Stimulated activated effector memory CD8-positive, alpha-beta T cell treated with anti-CD3 and anti-CD28 coated beads, Interleukin-12 subunit alpha, Interleukin-12 subunit beta, amount 100 ng/mL, for 72 hours (primary cell): ENCODE measurements at regions not wholly inside any gene's neighbourhood (a gene's known extent, or its start where the extent isn't known, plus 50 kb on each side); places are given as distances from the start of the nearest gene placed in this dataset.
"Not testable (repeated sequence)": the region's sequence is repeated elsewhere in the genome, so short reads cannot be mapped to it uniquely, and the experiment has no call there.

ENCODE experiments used
- ATAC-seq: fragments of 150-1000 bp; cut with Tn5 transposase; 2 replicates; pipeline ENCODE4 v1.10.0; 2021
- DNase-seq, 2 donors: peaks; one replicate each; pipeline ENCODE4 v3.0.0; 2021 to 2022; ENCODE audit warnings: low spot score in 2 of 2
- H3K27ac Mint-ChIP-seq: one replicate; pipeline ENCODE4 v1.8.0; 2022; ENCODE audit warnings: mild to moderate bottlenecking, mixed read lengths
- H3K36me3 Mint-ChIP-seq: one replicate; pipeline ENCODE4 v1.8.0; 2022; ENCODE audit warnings: mild to moderate bottlenecking, mixed read lengths
- H3K4me1 Mint-ChIP-seq: one replicate; pipeline ENCODE4 v1.8.0; 2022; ENCODE audit warnings: mixed read lengths
- H3K4me3 Mint-ChIP-seq: one replicate; pipeline ENCODE4 v1.8.0; 2022; ENCODE audit warnings: mild to moderate bottlenecking, mixed read lengths
- H3K9me3 Mint-ChIP-seq: one replicate; pipeline ENCODE4 v1.8.0; 2022; ENCODE audit warnings: mixed read lengths

DNA sequence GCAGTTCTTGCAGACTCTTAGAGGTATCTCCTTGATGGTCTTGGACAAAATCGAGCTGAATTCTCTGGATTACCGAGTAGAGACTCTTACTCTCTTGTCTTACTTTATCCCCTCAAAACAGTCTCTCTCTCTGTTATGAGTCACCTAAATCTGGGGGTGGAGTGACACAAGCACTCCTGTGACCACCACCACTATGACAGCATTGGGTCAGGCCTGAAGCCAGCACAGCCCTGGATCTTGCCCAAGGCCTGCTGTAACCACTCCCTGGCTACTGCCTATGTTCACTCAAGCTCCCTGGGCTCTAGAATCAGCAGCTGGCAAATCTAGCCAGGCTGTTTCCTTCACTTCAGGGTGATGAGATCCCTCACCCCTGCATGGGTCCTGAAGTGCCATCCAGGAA lies 662.5 kb downstream of the LUZP2 start:
- ATAC-seq (no peak), DNase-seq (no peak)
- no peak overlapping the region for H3K27ac Mint-ChIP-seq
- H3K36me3 Mint-ChIP-seq = no peaks in the 10 kb centered on the region
- no peaks in the 10 kb centered on the region for H3K4me1 Mint-ChIP-seq
- H3K4me3 Mint-ChIP-seq = no peak overlapping the region
- H3K9me3 Mint-ChIP-seq = peaks cover 21% of the 10 kb centered on the region

DNA sequence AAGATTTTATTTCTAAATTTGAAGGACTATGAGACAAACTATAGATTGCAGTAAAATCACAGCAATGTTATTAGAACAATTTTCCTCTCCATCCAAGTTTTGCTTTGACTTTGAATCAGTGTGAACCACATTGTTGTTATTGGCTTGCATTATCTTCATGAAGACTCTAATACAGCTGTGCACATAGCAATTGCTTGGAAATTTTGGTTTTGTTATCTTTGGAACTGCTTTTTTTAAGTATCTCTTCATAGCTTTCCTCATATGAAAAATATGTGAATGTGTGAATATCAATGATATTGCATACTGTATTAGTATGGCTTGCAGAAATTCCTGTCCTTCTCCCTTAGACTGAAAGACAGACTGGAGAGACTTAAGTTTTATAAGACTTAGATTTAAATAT lies 666.6 kb downstream of the LUZP2 start:
- DNase-seq = no peak
- Mint-ChIP-seq H3K36me3 (no peaks in the 10 kb centered on the region), H3K4me3 (no peak overlapping the region), H3K27ac (no peak overlapping the region), H3K4me1 (no peaks in the 10 kb centered on the region), H3K9me3 (peaks cover 13% of the 10 kb centered on the region)
- no peak for ATAC-seq

DNA sequence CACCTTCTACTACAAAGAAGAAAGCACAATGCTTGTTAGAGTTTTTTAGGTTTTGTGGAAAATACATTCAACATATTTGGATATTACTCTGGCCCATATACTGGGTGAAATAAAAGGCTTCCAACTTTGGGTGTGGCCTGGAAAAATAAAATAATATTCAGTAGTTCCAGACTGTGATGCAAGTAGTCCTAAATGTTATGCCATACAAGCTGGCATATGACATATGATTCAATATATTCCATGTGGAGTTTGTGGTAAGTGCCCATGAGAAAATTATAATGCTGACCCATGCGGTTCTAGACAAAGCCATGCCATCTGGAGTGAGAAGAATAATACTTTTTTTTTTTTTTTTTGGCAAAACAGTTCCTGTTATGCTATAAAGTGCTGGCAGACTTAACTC lies 683.3 kb downstream of the LUZP2 start:
- Mint-ChIP-seq H3K9me3 (peaks cover 14% of the 10 kb centered on the region), H3K27ac (no peak overlapping the region), H3K36me3 (no peaks in the 10 kb centered on the region), H3K4me1 (no peaks in the 10 kb centered on the region), H3K4me3 (no peak overlapping the region)
- ATAC-seq (no peak), DNase-seq (no peak)

DNA sequence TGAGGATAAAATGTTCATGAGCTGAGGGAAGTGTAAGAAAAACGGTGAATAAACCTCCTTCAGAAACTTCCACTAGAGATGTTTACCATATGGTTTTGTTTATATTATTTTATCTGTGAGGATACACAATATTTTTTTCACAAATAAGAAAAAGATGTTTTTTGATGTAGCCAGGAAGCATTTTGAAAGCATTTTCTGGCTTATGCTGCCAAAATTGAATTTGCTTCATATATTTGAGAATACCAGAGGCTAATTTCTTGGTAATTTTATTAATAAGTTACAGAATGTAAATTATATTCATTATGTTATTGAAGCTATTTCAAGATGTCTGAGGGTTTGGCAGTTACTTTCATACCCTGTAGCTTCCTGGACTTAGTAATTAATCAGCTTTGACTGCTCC lies 686.6 kb downstream of the LUZP2 start:
- H3K27ac Mint-ChIP-seq = no peak overlapping the region
- no peaks in the 10 kb centered on the region for H3K36me3 Mint-ChIP-seq
- DNase-seq (no peak), ATAC-seq (no peak)
- no peak overlapping the region for H3K4me3 Mint-ChIP-seq
- H3K9me3 Mint-ChIP-seq = peaks cover 5% of the 10 kb centered on the region
- H3K4me1 Mint-ChIP-seq = no peaks in the 10 kb centered on the region

DNA sequence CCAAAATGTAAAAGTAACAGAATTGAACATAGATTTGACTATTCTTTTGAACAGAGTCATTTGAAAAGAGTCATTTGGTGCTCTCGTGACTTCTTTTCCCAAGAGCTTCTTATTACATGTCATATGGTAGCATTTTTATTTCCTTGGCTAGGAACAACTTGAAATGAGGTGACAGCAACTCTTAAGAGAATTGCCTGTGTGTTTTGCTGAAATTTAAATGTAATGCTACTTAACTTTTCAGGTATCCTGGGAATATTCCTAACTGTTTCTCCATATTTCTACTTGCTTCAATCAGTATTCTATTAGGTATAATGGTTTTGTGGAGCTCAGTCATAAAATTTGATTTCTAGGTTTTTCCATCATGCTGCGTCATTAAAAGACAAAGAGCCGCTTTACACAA lies 700.7 kb downstream of the LUZP2 start:
- peaks cover 21% of the 10 kb centered on the region for H3K9me3 Mint-ChIP-seq
- ATAC-seq (no peak), DNase-seq (no peak)
- no peaks in the 10 kb centered on the region for H3K36me3 Mint-ChIP-seq
- no peaks in the 10 kb centered on the region for H3K4me1 Mint-ChIP-seq
- no peak overlapping the region for H3K4me3 Mint-ChIP-seq
- no peak overlapping the region for H3K27ac Mint-ChIP-seq

DNA sequence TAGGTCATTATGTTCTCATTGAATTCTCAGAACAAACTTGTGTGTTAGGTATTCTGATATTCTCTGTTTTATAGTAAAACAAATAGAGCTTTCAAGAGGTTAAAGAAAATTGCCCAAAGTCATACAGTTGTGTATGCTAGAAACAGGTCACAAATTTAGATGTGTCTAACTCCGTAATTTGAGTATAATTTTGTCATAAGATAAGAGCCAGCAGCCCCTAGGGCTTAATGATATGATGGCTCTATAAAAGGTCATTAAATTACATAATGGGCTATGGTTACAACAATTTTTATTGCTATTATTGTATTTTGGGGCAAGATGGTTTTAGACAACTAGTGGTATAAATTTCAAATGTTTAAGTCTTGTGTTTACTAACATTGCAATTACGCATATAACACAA lies 701.9 kb downstream of the LUZP2 start:
- H3K27ac Mint-ChIP-seq = no peak overlapping the region
- no peak for ATAC-seq
- no peak overlapping the region for H3K4me3 Mint-ChIP-seq
- no peak for DNase-seq
- H3K9me3 Mint-ChIP-seq = peaks cover 21% of the 10 kb centered on the region
- H3K36me3 Mint-ChIP-seq = no peaks in the 10 kb centered on the region
- H3K4me1 Mint-ChIP-seq = no peaks in the 10 kb centered on the region

DNA sequence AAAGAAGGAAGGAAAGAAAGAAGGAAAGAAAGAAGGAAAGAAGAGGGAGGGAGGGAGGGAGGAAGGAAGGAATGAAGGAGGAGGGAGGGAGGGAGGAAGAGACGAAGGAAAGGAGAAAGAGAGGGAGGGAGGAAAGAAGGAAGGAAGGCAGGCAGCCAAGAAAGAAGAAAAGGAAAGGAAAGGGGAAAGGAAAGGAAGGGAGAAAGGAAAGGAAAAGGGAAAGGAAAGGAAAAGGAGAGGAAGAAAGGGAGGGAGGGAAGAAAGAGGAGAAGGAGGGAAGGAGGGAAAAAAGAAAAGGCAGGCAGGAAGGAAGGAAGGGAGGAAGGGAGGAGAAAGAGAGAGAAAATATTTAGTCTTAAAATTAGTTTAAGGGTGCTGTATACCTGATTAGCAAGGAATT lies 704.1 kb downstream of the LUZP2 start:
- Mint-ChIP-seq H3K36me3 (no peaks in the 10 kb centered on the region), H3K27ac (no peak overlapping the region), H3K9me3 (peaks cover 15% of the 10 kb centered on the region), H3K4me3 (no peak overlapping the region), H3K4me1 (no peaks in the 10 kb centered on the region)
- DNase-seq = no peak
- no peak for ATAC-seq

DNA sequence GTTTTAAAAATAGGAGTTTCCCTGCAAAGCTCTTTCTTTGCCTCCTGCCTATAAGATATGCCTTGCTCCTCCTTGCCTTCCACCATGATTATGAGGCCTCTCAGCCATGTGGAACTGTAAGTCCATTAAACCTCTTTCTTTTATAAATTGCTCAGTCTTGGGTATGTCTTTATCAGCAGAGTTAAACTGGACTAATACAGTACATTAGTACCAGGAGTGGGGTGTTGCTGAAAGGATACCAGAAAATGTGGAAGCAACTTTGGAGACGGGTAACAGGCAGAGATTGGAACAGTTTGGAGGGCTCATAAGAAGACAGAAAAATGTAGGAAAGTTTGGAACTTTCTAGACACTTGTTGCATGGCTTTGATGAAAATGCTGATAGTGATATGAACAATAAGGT lies 709.9 kb downstream of the LUZP2 start:
- H3K4me3 Mint-ChIP-seq = no peak overlapping the region
- no peak overlapping the region for H3K27ac Mint-ChIP-seq
- DNase-seq (no peak), ATAC-seq (no peak)
- peaks cover 17% of the 10 kb centered on the region for H3K9me3 Mint-ChIP-seq
- H3K4me1 Mint-ChIP-seq = no peaks in the 10 kb centered on the region
- no peaks in the 10 kb centered on the region for H3K36me3 Mint-ChIP-seq

DNA sequence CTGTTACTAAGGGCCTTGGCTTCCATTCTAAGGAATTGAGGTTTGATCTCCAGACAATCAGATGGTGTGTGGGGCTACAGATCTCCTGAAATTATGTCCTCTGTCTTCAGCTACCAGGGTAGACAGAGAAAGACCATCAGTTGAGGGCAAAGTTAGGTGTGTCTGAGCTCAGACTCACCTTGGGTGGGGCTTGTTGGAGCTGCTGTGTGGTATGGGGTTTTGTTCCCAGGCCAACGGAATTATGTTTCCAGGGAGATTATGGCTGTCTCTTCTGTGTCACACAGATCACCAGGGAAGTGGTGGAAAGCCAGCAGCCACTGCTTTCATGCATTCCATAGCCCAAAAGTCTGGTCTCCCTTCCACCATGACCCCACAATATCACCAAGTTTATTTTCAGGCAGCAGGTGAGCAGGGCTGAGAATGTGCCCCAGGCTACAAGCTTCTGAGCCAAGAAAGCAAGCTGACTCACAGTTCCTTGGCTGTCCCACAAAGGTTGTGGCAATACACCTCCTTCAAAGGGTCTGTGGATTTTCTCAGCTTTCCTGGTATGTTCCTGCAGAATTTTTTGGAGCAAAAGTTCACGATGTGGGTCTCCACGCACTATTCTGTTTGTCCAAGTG lies 714.9 kb downstream of the LUZP2 start:
- H3K27ac Mint-ChIP-seq = no peak overlapping the region
- no peaks in the 10 kb centered on the region for H3K4me1 Mint-ChIP-seq
- no peak overlapping the region for H3K4me3 Mint-ChIP-seq
- H3K36me3 Mint-ChIP-seq = no peaks in the 10 kb centered on the region
- ATAC-seq (no peak), DNase-seq (no peak)
- H3K9me3 Mint-ChIP-seq = peaks cover 21% of the 10 kb centered on the region

DNA sequence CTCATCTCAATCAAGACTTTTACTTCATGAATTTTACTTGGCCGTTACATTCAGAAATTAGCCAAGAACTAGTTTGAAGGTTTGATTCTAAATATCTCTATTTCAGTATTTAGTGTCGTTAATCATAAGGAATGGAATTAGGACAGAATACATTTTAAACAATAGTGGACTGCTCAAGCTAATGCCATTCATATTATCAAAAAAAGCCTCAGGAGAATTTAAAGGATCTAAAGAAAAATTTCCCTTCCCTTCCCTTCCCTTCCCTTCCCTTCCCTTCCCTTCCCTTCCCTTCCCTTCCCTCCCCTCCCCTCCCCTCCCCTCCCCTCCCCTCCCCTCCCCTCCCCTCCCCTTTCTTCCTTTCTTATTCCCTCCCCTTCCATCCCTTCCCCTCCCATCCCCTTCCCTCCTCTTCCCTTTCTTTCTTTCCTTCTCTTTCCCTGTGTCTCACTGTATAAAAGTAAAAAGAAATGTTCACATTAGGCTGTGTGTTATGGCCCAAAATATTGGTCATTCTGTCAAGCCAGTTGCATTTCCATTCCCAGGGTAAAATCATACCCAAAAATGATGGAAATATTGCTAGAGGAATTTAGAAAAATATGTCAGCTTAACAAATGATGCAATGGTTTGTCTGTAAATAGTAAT lies 717.8 kb downstream of the LUZP2 start:
- no peaks in the 10 kb centered on the region for H3K36me3 Mint-ChIP-seq
- H3K27ac Mint-ChIP-seq = no peak overlapping the region
- H3K9me3 Mint-ChIP-seq = peaks cover 17% of the 10 kb centered on the region
- H3K4me3 Mint-ChIP-seq = no peak overlapping the region
- DNase-seq = no peak
- no peaks in the 10 kb centered on the region for H3K4me1 Mint-ChIP-seq
- no peak for ATAC-seq

DNA sequence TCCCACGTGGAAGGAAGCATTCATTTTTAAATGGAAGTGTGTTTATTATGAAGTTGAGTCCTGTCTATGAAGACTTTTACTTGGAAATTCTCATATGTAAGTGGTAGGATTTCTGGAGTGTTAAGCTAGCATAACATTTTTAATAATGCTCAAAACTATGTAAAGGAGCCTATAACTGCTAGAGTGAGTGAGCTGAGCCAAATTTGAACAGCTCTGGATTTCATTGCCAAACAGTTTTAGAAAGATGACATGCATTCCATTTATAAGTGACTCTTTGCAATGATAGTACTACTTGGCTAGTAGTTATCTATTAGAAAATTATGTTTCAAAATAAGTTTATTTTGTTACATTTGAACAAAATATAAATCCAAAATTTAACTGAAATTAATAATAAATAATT lies 721.2 kb downstream of the LUZP2 start:
- Mint-ChIP-seq H3K4me3 (no peak overlapping the region), H3K9me3 (peaks cover 12% of the 10 kb centered on the region), H3K4me1 (no peaks in the 10 kb centered on the region), H3K36me3 (no peaks in the 10 kb centered on the region), H3K27ac (no peak overlapping the region)
- DNase-seq (no peak), ATAC-seq (no peak)

DNA sequence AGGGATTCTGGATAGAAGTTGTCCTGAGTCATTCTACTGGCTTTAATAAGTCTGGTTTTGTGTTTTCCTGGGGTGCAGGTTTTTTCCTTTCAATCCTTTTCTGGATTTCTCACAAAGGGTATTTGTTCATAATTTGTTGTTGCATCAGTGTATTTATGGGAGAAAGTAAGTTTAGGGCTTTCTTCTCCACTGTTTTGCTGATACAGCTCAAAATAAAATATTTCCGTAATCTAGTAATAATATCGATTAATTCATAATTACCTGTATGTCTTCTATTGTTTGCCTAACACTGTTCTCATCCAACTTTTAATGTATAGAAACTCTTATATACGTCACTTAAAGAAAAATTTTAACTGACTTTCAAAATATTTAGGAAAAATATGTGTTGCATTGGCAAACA lies 728.2 kb downstream of the LUZP2 start:
- ATAC-seq (no peak), DNase-seq (no peak)
- no peaks in the 10 kb centered on the region for H3K4me1 Mint-ChIP-seq
- H3K36me3 Mint-ChIP-seq = no peaks in the 10 kb centered on the region
- no peak overlapping the region for H3K4me3 Mint-ChIP-seq
- peaks cover 20% of the 10 kb centered on the region for H3K9me3 Mint-ChIP-seq
- no peak overlapping the region for H3K27ac Mint-ChIP-seq

DNA sequence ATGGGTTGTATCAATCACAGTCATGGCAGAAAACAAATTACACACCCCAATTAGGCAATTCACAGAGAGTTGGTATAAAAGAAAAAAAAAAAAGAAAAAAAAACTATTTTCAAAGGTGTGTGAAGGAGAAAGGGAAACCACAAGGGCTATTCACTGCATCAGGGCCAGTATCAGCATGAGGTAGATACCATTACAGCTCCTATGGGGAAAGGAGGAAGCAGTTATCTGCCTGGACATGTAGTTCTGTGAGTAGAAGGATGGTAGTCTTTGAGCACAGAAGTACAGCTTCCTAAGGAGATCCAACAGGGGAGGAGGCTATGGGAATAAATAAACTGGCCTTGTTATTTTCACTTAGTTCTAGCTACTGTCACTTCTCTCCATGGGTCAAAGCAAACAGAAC lies 746.1 kb downstream of the LUZP2 start:
- DNase-seq = no peak
- Mint-ChIP-seq H3K27ac (no peak overlapping the region), H3K4me3 (no peak overlapping the region), H3K4me1 (no peaks in the 10 kb centered on the region), H3K36me3 (no peaks in the 10 kb centered on the region), H3K9me3 (peaks cover 17% of the 10 kb centered on the region)
- ATAC-seq = no peak

DNA sequence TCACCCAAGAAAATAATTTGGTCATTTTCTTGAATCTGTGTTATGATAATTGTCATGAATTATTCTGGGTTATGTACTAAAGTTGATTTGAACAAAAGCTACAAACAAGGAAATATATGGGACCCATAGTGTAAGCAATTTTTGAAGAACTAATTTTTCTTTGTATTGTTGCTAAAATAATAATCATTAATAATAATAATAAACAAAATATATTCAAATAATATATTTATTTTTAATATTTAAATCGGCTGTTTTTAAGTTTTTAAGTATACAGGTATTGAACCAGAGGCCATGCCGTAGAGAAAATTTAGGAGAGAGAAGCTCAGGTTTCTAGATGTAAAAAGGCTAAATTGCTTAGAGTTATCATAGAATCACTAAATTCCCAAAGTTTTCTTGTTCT lies 747.3 kb downstream of the LUZP2 start:
- DNase-seq = no peak
- no peak overlapping the region for H3K27ac Mint-ChIP-seq
- no peaks in the 10 kb centered on the region for H3K4me1 Mint-ChIP-seq
- H3K4me3 Mint-ChIP-seq = no peak overlapping the region
- no peaks in the 10 kb centered on the region for H3K36me3 Mint-ChIP-seq
- peaks cover 22% of the 10 kb centered on the region for H3K9me3 Mint-ChIP-seq
- no peak for ATAC-seq

DNA sequence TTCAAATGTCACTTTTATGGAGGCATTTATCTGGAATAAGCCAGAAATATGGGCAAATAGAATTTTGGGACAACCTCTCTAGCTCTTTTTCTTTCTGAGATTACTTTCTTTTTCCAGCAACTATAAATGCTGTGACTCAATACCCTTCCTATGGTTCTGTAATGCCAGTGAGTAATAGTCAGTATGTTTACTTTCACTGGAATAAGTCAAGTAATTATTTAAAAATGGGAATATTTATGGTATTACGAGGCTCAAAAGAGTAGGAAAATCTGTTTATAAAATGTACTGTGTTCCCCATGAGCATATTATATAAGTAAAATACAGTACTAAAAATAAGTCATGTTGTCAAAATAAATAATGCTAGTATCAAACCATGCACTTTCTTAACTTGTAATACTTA lies 750.5 kb downstream of the LUZP2 start:
- peaks cover 16% of the 10 kb centered on the region for H3K9me3 Mint-ChIP-seq
- ATAC-seq (no peak), DNase-seq (no peak)
- H3K4me3 Mint-ChIP-seq = no peak overlapping the region
- H3K4me1 Mint-ChIP-seq = no peaks in the 10 kb centered on the region
- H3K27ac Mint-ChIP-seq = no peak overlapping the region
- no peaks in the 10 kb centered on the region for H3K36me3 Mint-ChIP-seq

DNA sequence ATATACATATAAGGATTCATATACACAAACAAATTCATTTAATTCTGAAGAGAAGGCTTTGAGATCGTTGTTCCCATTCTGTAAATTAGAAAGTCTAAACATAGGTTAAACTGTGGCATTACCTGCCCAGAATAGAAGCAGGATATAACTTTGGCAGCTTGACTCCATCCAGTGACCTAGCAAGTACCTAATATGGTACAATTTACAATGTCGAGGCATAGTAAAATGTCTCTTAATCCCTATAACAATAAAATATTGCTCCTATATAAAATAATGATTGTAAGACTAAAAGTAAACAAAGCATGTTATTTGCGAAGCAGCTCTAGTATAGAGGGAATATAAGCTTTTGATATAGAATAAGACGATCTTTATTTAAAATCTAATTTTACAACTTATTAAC lies 756.0 kb downstream of the LUZP2 start:
- Mint-ChIP-seq H3K9me3 (peaks cover 10% of the 10 kb centered on the region), H3K4me3 (no peak overlapping the region), H3K36me3 (no peaks in the 10 kb centered on the region), H3K27ac (no peak overlapping the region), H3K4me1 (no peaks in the 10 kb centered on the region)
- ATAC-seq (no peak), DNase-seq (no peak)

DNA sequence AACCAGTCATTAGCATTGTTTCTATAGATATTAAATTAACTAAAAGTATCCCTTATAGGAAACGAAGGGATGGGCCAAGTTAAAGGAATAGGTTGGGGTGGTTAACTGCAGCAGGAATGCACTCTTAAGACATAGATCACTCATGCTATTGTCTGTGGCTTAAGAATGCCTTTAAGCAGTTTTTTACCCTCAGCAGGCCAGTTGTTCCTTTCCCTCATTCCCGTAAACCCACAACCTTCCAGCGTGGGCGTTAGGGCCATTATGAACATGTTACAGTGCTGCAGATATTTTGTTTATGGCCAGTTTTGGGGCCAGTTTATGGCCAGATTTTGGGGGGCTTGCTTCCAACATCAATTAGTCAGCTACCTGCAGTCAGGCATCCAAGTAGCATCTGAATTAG lies 767.0 kb downstream of the LUZP2 start:
- DNase-seq, H3K27ac Mint-ChIP-seq, H3K36me3 Mint-ChIP-seq, H3K4me1 Mint-ChIP-seq, ATAC-seq, H3K4me3 Mint-ChIP-seq: not testable (repeated sequence)
- peaks cover 20% of the 10 kb centered on the region for H3K9me3 Mint-ChIP-seq
